Mesendoderm (in vitro differentiated cells): ENCODE measurements at regions not wholly inside any gene's neighbourhood (a gene's known extent, or its start where the extent isn't known, plus 50 kb on each side); places are given as distances from the start of the nearest gene placed in this dataset.

Experiments used
- DNase-seq: peaks from one replicate; pipeline ENCODE4 v3.0.0; 2013
- H2AK5ac ChIP-seq: 2 replicates; pipeline ENCODE4 v1.6.1; 2013; ENCODE audit warnings: low read length, inconsistent platforms
- H2BK120ac ChIP-seq: 2 replicates; pipeline ENCODE4 v1.6.1; 2013; ENCODE audit warnings: low read depth, mild to moderate bottlenecking, low read length, moderate library complexity, mixed read lengths
- H2BK15ac ChIP-seq: replicated peaks from 2 replicates; pipeline ENCODE4 v1.6.1; 2013; ENCODE audit warnings: low read depth, mild to moderate bottlenecking, moderate library complexity
- H2BK5ac ChIP-seq: 2 replicates; pipeline ENCODE4 v1.6.1; 2013; ENCODE audit warnings: low read length, inconsistent platforms
- H3K18ac ChIP-seq: 2 replicates; pipeline ENCODE4 v1.6.1; 2013; ENCODE audit warnings: mild to moderate bottlenecking, low read length, mixed read lengths
- H3K23ac ChIP-seq: one replicate; pipeline ENCODE4 v1.6.1; 2013; ENCODE audit warnings: low read length
- H3K27ac ChIP-seq: 2 replicates; pipeline ENCODE4 v1.5.1; 2013; ENCODE audit warnings: low read depth, mild to moderate bottlenecking, inconsistent platforms, low read length, moderate library complexity
- H3K27me3 ChIP-seq: 2 replicates; pipeline ENCODE4 v1.6.1; 2013; ENCODE audit warnings: low read length, control low read depth, mild to moderate bottlenecking, inconsistent platforms; ENCODE audit not compliant: insufficient read depth, poor library complexity
- H3K36me3 ChIP-seq: 2 replicates; pipeline ENCODE4 v1.6.1; 2013; ENCODE audit warnings: low read length, inconsistent platforms; ENCODE audit not compliant: control insufficient read depth, insufficient read depth
- H3K4ac ChIP-seq: one replicate; pipeline ENCODE4 v1.6.1; 2013; ENCODE audit warnings: low read depth, mild to moderate bottlenecking, low read length, moderate library complexity
- H3K4me1 ChIP-seq: 2 replicates; pipeline ENCODE4 v1.6.1; 2013; ENCODE audit warnings: low read depth, low read length, inconsistent platforms; ENCODE audit not compliant: control insufficient read depth
- H3K4me2 ChIP-seq: 2 replicates; pipeline ENCODE4 v1.6.1; 2013; ENCODE audit warnings: low read length
- H3K4me3 ChIP-seq: 2 replicates; pipeline ENCODE4 v1.5.1; 2013; ENCODE audit warnings: mild to moderate bottlenecking, low read length
- H3K56ac ChIP-seq: one replicate; pipeline ENCODE4 v1.6.1; 2013; ENCODE audit warnings: low read length
- H3K79me1 ChIP-seq: 2 replicates; pipeline ENCODE4 v1.6.1; 2013; ENCODE audit warnings: low read length, inconsistent platforms
- H3K79me2 ChIP-seq: 2 replicates; pipeline ENCODE4 v1.6.1; 2013; ENCODE audit warnings: mild to moderate bottlenecking, low read length; ENCODE audit not compliant: control insufficient read depth, insufficient read depth
- H3K9ac ChIP-seq: 2 replicates; pipeline ENCODE4 v1.6.1; 2013; ENCODE audit warnings: low read length, inconsistent platforms
- H4K5ac ChIP-seq: one replicate; pipeline ENCODE4 v1.6.1; 2013; ENCODE audit warnings: low read length
- H4K8ac ChIP-seq: one replicate; pipeline ENCODE4 v1.6.1; 2013; ENCODE audit warnings: low read depth, mild to moderate bottlenecking, control low read depth, low read length, moderate library complexity
- WGBS: extraction: QIAGEN DNeasy Blood & Tissue Kit; methylation state at CpG from one replicate; pipeline ENCODE4 v1.1.7; 2013; ENCODE audit warnings: low lambda C conversion rate, missing lambda C conversion rate; ENCODE audit not compliant: insufficient coverage; ENCODE audit errors: extremely low coverage; 5-methylcytosine and 5-hydroxymethylcytosine counted together

- Histone ChIP-seq H3K79me2 (no peaks in the 10 kb centered on the region), H2AK5ac (no peak overlapping the region), H3K27ac (no peak overlapping the region), H2BK15ac (no peak overlapping the region), H3K9ac (no peak overlapping the region), H3K27me3 (no peaks in the 10 kb centered on the region), H3K56ac (no peak overlapping the region), H3K4ac (no peak overlapping the region), H4K5ac (no peak overlapping the region), H3K79me1 (no peaks in the 10 kb centered on the region), H3K4me3 (no peak overlapping the region), H3K4me1 (no peaks in the 10 kb centered on the region), H3K36me3 (no peaks in the 10 kb centered on the region), H3K23ac (no peak overlapping the region), H4K8ac (no peak overlapping the region), H3K4me2 (no peak overlapping the region), H2BK120ac (no peak overlapping the region), H2BK5ac (no peak overlapping the region), H3K18ac (no peak overlapping the region)
- no CpG with 5 or more reads among the region's 4 CpGs for WGBS
- no peak for DNase-seq
These were observed 398.9 kb downstream of the ADRA2A start for GRCh38 chr10:111475720-111476119.

GRCh38 chr10:111478651-111479050 lies 401.8 kb downstream of the ADRA2A start:
- no peaks in the 10 kb centered on the region for H3K36me3 ChIP-seq
- no peak overlapping the region for H3K23ac ChIP-seq
- no peak overlapping the region for H3K4me2 ChIP-seq
- H2BK15ac ChIP-seq: no peak overlapping the region
- H3K27ac ChIP-seq: no peak overlapping the region
- no peak overlapping the region for H2BK120ac ChIP-seq
- H3K4ac ChIP-seq: no peak overlapping the region
- H4K8ac ChIP-seq: no peak overlapping the region
- no peak overlapping the region for H3K18ac ChIP-seq
- no peak for DNase-seq
- no peak overlapping the region for H2AK5ac ChIP-seq
- H3K79me1 ChIP-seq: no peaks in the 10 kb centered on the region
- no peaks in the 10 kb centered on the region for H3K27me3 ChIP-seq
- no peak overlapping the region for H3K9ac ChIP-seq
- no peak overlapping the region for H3K4me3 ChIP-seq
- H3K56ac ChIP-seq: no peak overlapping the region
- H4K5ac ChIP-seq: no peak overlapping the region
- H2BK5ac ChIP-seq: no peak overlapping the region
- H3K4me1 ChIP-seq: no peaks in the 10 kb centered on the region
- no peaks in the 10 kb centered on the region for H3K79me2 ChIP-seq
- WGBS: no CpG with 5 or more reads among the region's 3 CpGs

GRCh38 chr10:111479966-111480365 lies 403.1 kb downstream of the ADRA2A start:
- H3K23ac ChIP-seq: no peak overlapping the region
- no peaks in the 10 kb centered on the region for H3K4me1 ChIP-seq
- no peak overlapping the region for H3K4me3 ChIP-seq
- no peak overlapping the region for H3K4ac ChIP-seq
- no peaks in the 10 kb centered on the region for H3K79me1 ChIP-seq
- no peaks in the 10 kb centered on the region for H3K79me2 ChIP-seq
- H3K36me3 ChIP-seq: no peaks in the 10 kb centered on the region
- H2BK15ac ChIP-seq: no peak overlapping the region
- no peak overlapping the region for H3K27ac ChIP-seq
- H3K27me3 ChIP-seq: no peaks in the 10 kb centered on the region
- no CpG with 5 or more reads among the region's 2 CpGs for WGBS
- no peak overlapping the region for H2BK5ac ChIP-seq
- no peak overlapping the region for H3K4me2 ChIP-seq
- H2BK120ac ChIP-seq: no peak overlapping the region
- no peak overlapping the region for H2AK5ac ChIP-seq
- no peak overlapping the region for H3K56ac ChIP-seq
- no peak overlapping the region for H3K9ac ChIP-seq
- no peak overlapping the region for H4K5ac ChIP-seq
- no peak overlapping the region for H4K8ac ChIP-seq
- peak; percentile 8 for DNase-seq
- H3K18ac ChIP-seq: no peak overlapping the region

GRCh38 chr10:111481261-111481826 lies 404.5 kb downstream of the ADRA2A start:
- Histone ChIP-seq H3K79me2 (no peaks in the 10 kb centered on the region), H2BK15ac (no peak overlapping the region), H2AK5ac (no peak overlapping the region), H3K4me2 (no peak overlapping the region), H2BK5ac (no peak overlapping the region), H4K8ac (no peak overlapping the region), H3K4me1 (no peaks in the 10 kb centered on the region), H3K36me3 (no peaks in the 10 kb centered on the region), H3K23ac (no peak overlapping the region), H3K18ac (peak overlapping the region; percentile 64), H3K79me1 (no peaks in the 10 kb centered on the region), H3K9ac (no peak overlapping the region), H3K27ac (no peak overlapping the region), H3K27me3 (no peaks in the 10 kb centered on the region), H4K5ac (no peak overlapping the region), H2BK120ac (no peak overlapping the region), H3K4me3 (no peak overlapping the region), H3K56ac (peak overlapping the region; percentile 7), H3K4ac (no peak overlapping the region)
- no CpG with 5 or more reads among the region's 5 CpGs for WGBS
- DNase-seq: peak; percentile 16

- no peaks in the 10 kb centered on the region for H3K79me2 ChIP-seq
- no peak overlapping the region for H2BK15ac ChIP-seq
- H3K23ac ChIP-seq: no peak overlapping the region
- no peak overlapping the region for H2BK5ac ChIP-seq
- H3K9ac ChIP-seq: no peak overlapping the region
- H3K27me3 ChIP-seq: no peaks in the 10 kb centered on the region
- H3K27ac ChIP-seq: no peak overlapping the region
- H3K4ac ChIP-seq: no peak overlapping the region
- no peak overlapping the region for H3K18ac ChIP-seq
- no peaks in the 10 kb centered on the region for H3K79me1 ChIP-seq
- no peak overlapping the region for H2AK5ac ChIP-seq
- H3K4me3 ChIP-seq: no peak overlapping the region
- no peaks in the 10 kb centered on the region for H3K36me3 ChIP-seq
- WGBS: no CpG with 5 or more reads among the region's 2 CpGs
- no peak overlapping the region for H3K4me2 ChIP-seq
- no peak for DNase-seq
- H4K8ac ChIP-seq: no peak overlapping the region
- no peaks in the 10 kb centered on the region for H3K4me1 ChIP-seq
- H4K5ac ChIP-seq: no peak overlapping the region
- no peak overlapping the region for H3K56ac ChIP-seq
- H2BK120ac ChIP-seq: no peak overlapping the region
These were observed 405.0 kb downstream of the ADRA2A start for GRCh38 chr10:111481866-111482265.

- H3K79me1 ChIP-seq: no peaks in the 10 kb centered on the region
- H3K18ac ChIP-seq: no peak overlapping the region
- H3K36me3 ChIP-seq: no peaks in the 10 kb centered on the region
- WGBS: no CpG with 5 or more reads among the region's 5 CpGs
- H3K27me3 ChIP-seq: no peaks in the 10 kb centered on the region
- no peak overlapping the region for H3K23ac ChIP-seq
- H3K27ac ChIP-seq: no peak overlapping the region
- H2BK15ac ChIP-seq: no peak overlapping the region
- no peak overlapping the region for H3K4me3 ChIP-seq
- no peaks in the 10 kb centered on the region for H3K4me1 ChIP-seq
- no peak overlapping the region for H4K5ac ChIP-seq
- no peaks in the 10 kb centered on the region for H3K79me2 ChIP-seq
- H3K56ac ChIP-seq: no peak overlapping the region
- no peak overlapping the region for H2BK120ac ChIP-seq
- H4K8ac ChIP-seq: no peak overlapping the region
- no peak for DNase-seq
- no peak overlapping the region for H3K4ac ChIP-seq
- H3K4me2 ChIP-seq: no peak overlapping the region
- no peak overlapping the region for H2BK5ac ChIP-seq
- H2AK5ac ChIP-seq: no peak overlapping the region
- H3K9ac ChIP-seq: no peak overlapping the region
These were observed 405.9 kb downstream of the ADRA2A start for GRCh38 chr10:111482621-111483216.
